Inflammatory macrophage (primary cell): ENCODE measurements at regions not wholly inside any gene's neighbourhood (a gene's known extent, or its start where the extent isn't known, plus 50 kb on each side); places are given as distances from the start of the nearest gene placed in this dataset.
A peak's percentile ranks its signal among the peaks of the same experiment; 100 is the strongest.
"Not testable (repeated sequence)": the region's sequence is repeated elsewhere in the genome, so short reads cannot be mapped to it uniquely, and the experiment has no call there.

Source experiments
- DNase-seq, 2 donors: peaks; one replicate each; pipeline ENCODE4 v3.0.0-alpha.2; 2020 to 2022

GRCh38 chr6:8958894-8959511, 523.7 kb upstream of the SLC35B3 start:
- no peak for DNase-seq

- no peak for DNase-seq
Measured at GRCh38 chr6:8953310-8953709, 518.0 kb upstream of the SLC35B3 start.

- DNase-seq = no peak
Measured at GRCh38 chr6:8948733-8949132, 513.4 kb upstream of the SLC35B3 start.

GRCh38 chr6:8947900-8948299, 512.6 kb upstream of the SLC35B3 start:
- DNase-seq = no peak

- DNase-seq = no peak
Measured at GRCh38 chr6:8944548-8944947, 509.2 kb upstream of the SLC35B3 start.

GRCh38 chr6:8943073-8943472, 507.7 kb upstream of the SLC35B3 start:
- no peak for DNase-seq

- DNase-seq = no peak
Measured at GRCh38 chr6:8941577-8941976, 506.2 kb upstream of the SLC35B3 start.

GRCh38 chr6:8940356-8940755, 505.0 kb upstream of the SLC35B3 start:
- DNase-seq = no peak

- no peak for DNase-seq
Measured at GRCh38 chr6:8939615-8940014, 504.3 kb upstream of the SLC35B3 start.

- DNase-seq = no peak
Measured at GRCh38 chr6:8934318-8934717, 499.0 kb upstream of the SLC35B3 start.

GRCh38 chr6:8930009-8930408, 494.7 kb upstream of the SLC35B3 start:
- DNase-seq = no peak

- DNase-seq = not testable (repeated sequence)
Measured at GRCh38 chr6:8920244-8920643, 484.9 kb upstream of the SLC35B3 start.

- no peak for DNase-seq
Measured at GRCh38 chr6:8918196-8918595, 482.9 kb upstream of the SLC35B3 start.

GRCh38 chr6:8914700-8915099, 479.4 kb upstream of the SLC35B3 start:
- DNase-seq = no peak

- DNase-seq = no peak
Measured at GRCh38 chr6:8908638-8909037, 473.3 kb upstream of the SLC35B3 start.

- no peak for DNase-seq
Measured at GRCh38 chr6:8906699-8907098, 471.4 kb upstream of the SLC35B3 start.

GRCh38 chr6:8905757-8906156, 470.4 kb upstream of the SLC35B3 start:
- DNase-seq = no peak

- no peak for DNase-seq
Measured at GRCh38 chr6:8904754-8905153, 469.4 kb upstream of the SLC35B3 start.

GRCh38 chr6:8900056-8900455, 464.7 kb upstream of the SLC35B3 start:
- DNase-seq = no peak

- no peak for DNase-seq
Measured at GRCh38 chr6:8889514-8889913, 454.2 kb upstream of the SLC35B3 start.

- DNase-seq = peak; percentile 25 to 35
Measured at GRCh38 chr6:8888468-8888867, 453.1 kb upstream of the SLC35B3 start.

GRCh38 chr6:8881663-8882062, 446.3 kb upstream of the SLC35B3 start:
- DNase-seq = peak; percentile 70 to 83

- peak in 1 of 2 donors; percentile 30 for DNase-seq
Measured at GRCh38 chr6:8879334-8879733, 444.0 kb upstream of the SLC35B3 start.

GRCh38 chr6:8875986-8876385, 440.6 kb upstream of the SLC35B3 start:
- peak in 1 of 2 donors; percentile 1 for DNase-seq

GRCh38 chr6:8872589-8872988, 437.2 kb upstream of the SLC35B3 start:
- DNase-seq = no peak
